Vagina (tissue), 2 donors: ENCODE measurements at regions not wholly inside any gene's neighbourhood (a gene's known extent, or its start where the extent isn't known, plus 50 kb on each side); places are given as distances from the start of the nearest gene placed in this dataset.

Experiments
- CTCF ChIP-seq, 3 experiments: fragments of 450-650 bp in 2 of 3; fragments of 200-600 bp in 1 of 3; sonication (generic) in 1 of 3; IDR thresholded peaks; one replicate each; pipeline ENCODE4 v1.5.1; 2017 to 2019; ENCODE audit warnings: antibody characterized with exemption in 3 of 3, mild to moderate bottlenecking in 2 of 3, moderate library complexity in 2 of 3
- POLR2A ChIP-seq, 2 donors: fragments of 450-650 bp; IDR thresholded peaks; one replicate each; pipeline ENCODE4 v1.6.1; 2017; ENCODE audit warnings: antibody characterized with exemption in 2 of 2, mild to moderate bottlenecking in 2 of 2, moderate library complexity in 2 of 2
- POLR2AphosphoS5 ChIP-seq, 2 donors: sonication (generic); formaldehyde crosslinking; IDR thresholded peaks; one replicate each; pipeline ENCODE4 v1.9.0; 2017; ENCODE audit warnings: antibody characterized with exemption in 2 of 2, mild to moderate bottlenecking in 2 of 2, low read depth in 1 of 2; ENCODE audit not compliant: insufficient read depth in 1 of 2

- no peak for TF ChIP-seq CTCF (IDR thresholded peaks at IDR 0.05)
- no peak for TF ChIP-seq POLR2A (IDR thresholded peaks at IDR 0.05)
- no peak for TF ChIP-seq POLR2AphosphoS5 (IDR thresholded peaks at IDR 0.05; ENCODE audit: insufficient read depth in 1 of 2, low read depth in 1 of 2)
These were observed 1307.6 kb downstream of the XPNPEP1 start for GRCh38 chr10:108615576-108616320.
